NCI-H526 (cell line): ENCODE measurements at regions not wholly inside any gene's neighbourhood (a gene's known extent, or its start where the extent isn't known, plus 50 kb on each side); places are given as distances from the start of the nearest gene placed in this dataset.
"Not testable (repeated sequence)": the region's sequence is repeated elsewhere in the genome, so short reads cannot be mapped to it uniquely, and the experiment has no call there.

ENCODE experiments used
- DNase-seq, 2 experiments: peaks; one replicate each; lab custom pipeline; 2025; lab: John Stamatoyannopoulos, UW

DNA sequence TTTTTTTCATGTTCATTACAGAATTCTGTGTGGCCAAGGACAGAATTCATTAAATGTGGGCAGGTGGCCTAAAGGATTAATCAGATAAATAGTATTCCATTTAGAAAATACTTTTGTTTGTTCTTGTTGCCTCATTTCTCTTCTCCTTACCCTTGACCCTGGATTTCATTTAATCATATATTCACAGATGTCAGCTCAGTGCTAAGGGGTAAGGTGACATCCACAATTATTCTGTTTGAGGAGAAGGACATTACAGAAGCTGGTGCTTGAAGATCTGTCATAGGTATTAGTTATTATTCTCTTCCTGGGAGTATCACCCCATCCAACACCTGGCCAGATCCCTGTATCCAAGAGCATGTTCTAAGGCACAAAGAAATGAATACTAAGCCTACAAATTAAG lies 961.1 kb downstream of the XPNPEP1 start:
- no peak for DNase-seq

DNA sequence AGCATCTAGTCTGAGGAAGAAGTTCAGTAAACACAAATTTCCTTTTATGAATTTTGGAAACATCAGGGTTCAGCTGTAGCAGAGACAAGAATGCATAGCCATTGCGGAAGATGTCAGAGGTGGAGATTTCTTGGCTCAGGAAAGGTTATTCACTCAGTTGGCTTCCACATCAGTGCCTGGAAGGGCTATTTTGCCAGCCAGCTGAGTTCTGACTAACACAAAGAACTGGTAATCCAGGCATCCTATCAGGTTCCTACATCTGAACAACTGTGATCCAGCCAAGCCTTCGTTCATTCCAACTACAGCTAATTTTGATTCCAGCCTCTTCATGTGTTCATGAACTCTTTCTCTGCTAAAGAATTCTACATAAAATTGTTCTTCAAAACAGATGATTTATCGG lies 965.6 kb downstream of the XPNPEP1 start:
- no peak for DNase-seq

DNA sequence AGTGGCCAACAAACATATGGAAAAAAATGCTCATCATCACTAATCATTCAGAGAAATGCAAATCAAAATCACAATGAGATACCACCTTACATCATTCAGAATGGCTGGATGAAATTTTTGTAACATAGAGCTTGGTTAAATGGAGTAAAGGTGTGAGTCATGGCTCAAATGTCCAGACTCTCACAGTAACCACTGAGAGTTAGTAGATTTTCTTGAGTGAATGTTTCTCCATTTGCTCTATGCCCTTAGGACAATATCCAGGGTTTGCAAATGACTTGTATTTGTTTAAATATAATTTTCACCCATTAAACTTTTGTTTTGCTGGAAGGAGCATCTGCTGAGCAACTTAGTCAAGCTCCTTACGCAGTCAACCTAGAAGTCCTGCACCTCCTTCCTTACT lies 967.2 kb downstream of the XPNPEP1 start:
- no peak for DNase-seq

DNA sequence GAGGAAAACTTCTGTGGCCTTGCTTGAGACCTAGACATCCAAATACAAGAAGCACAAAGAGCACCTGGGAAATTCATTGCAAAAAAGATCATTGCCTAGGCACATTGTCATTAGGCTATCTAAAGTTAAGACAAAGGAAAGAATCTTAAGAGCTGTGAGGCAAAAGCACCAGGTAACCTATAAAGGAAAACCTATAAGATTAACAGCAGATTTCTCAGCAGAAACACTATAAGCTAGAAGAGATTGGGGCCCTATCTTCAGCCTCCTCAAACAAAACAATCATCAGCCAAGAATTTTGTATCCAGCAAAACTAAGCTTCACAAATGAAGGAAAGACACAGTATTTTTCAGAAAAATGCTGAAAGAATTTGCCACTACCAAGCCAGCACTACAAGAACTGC lies 1003.3 kb downstream of the XPNPEP1 start:
- DNase-seq, result not testable (repeated sequence)

DNA sequence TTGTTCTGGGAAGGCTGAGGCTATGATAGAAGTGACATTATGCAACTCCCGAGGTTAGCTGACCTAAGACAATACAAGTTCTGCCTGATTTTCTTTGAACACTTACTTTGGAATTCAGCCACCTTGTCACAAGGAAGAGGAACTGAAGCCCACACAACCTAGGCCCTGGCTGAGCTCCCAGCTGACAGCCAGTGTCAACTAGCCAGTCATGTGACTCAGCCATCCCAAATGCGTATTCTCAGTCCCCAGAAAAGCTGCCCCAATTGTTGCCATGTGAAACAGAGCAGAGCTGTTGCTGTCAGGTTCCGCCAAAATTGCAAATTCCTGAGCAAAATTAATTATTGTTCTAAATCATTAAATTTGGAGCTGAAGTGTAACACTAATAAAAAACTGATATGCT lies 1010.0 kb downstream of the XPNPEP1 start:
- DNase-seq, result no peak

DNA sequence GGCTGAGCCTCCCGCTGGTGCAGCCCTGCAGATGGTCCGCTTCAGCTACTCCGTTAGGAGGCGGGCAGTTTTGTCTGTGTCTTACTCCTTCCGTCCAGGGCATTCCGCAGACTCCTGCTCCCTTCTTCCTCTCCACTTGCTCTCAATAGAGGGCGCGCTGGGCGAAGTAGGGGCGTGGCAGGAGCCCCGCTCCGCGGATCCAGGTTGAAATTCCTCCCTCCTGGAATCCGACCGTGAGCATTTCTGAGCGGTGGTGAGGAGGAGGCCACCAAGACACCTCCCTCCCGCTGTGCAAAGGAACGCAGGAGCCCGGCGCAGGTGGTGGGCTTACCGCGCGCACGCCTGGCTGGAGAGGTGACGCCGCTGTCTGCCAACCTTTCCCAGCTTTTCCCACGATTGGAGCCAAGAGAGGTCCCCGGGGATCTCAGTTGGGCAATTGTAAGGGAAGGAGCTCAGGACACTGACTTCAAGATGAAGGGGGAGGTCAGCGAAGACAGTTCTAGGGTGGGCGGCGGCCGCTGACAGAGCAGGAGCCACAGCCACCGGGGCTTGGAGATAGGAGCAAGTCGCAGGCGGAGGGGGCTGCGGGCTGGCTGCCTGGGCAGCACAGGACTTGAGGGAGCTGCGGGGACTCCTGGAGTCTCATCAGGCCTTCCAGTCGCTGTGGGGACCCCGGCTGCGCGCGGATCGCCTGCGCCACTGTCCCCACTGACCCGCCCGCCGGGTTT lies 1011.3 kb downstream of the XPNPEP1 start:
- peak in 1 of 2 experiments; percentile 37 for DNase-seq

DNA sequence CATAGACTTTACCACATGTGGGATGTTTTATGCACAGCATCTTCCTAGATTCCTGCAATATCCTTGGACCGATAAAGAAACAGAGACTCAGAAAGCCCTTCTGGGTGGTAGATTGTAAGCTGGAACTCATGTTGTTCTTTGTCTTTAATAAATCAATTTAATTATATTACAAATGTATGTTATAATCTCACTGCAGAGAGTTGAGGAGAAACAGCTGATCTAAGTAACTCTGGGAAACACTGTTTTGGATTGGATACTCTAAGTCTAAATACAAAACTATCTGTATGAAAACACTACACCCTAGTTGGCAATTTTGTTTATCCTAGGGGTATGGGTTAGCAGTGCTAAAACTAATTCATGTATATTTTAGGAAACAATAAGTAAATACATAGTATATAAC lies 1015.2 kb downstream of the XPNPEP1 start:
- no peak for DNase-seq

DNA sequence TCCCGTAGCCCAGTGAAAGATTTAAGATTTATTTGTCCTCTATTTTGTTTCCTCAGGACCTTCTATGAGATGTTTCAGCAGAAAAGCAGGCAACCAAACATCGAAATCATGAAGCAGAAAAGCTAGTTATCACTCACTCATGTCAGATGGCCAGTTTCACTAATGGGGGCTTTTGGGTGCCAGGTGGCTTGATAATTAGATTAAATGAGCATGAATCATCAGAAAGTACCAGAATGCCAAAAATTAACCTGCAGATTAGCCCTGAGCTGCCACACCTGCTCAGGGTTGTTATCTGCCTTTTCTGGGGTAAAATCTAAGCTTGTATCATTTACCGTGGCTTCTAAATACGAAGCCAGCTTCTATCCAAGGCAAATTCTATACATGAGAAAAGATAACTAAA lies 1017.5 kb downstream of the XPNPEP1 start:
- DNase-seq, result no peak

DNA sequence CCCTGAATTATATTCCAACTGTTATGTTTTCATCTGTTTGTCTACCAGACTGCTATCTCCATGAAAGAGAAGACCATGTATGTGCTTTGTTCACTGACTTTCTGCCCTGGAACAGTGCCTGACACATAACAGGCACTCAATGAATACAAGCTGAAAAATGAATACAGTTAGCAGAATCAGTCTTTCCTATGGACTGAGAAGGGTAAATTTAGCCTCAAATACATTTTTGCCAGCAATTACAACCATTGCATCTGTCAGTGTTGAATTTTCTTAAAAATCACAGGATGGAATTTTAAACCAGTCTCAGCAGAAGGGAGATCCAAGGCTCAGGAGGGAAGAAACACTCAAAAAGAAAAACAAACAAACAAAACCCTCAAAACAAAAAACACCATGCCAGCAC lies 1018.1 kb downstream of the XPNPEP1 start:
- DNase-seq, result no peak

DNA sequence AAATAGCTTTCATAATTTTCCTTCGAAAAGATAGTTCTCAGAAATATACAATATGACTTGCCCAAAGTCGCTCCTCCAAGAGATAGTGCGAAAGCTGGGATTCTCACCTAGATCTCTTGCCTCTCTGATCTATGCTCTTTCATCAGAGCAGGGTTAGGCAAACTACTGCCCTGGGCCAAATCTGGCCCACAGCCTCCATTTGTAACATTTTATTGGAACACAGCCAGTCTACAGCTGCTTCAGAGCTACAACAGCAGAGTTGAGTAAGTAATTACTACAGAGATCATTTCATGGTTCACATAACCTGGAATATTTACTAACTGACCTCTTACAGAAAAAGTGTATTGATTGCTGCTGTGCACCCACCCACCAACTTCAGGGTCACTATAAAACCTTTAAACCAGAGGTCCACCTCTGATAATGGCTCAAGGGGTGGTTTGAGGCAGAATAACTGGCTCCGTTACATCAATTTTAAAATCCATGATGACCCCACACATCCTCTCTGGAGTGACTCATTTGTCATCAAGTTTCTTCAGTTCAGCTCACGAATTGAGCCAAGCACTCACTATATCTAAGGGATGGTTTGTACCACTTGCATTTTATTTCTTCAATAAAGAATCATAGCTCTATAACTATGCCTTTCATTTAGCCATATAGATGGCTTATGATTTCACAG lies 1019.0 kb downstream of the XPNPEP1 start:
- no peak for DNase-seq

DNA sequence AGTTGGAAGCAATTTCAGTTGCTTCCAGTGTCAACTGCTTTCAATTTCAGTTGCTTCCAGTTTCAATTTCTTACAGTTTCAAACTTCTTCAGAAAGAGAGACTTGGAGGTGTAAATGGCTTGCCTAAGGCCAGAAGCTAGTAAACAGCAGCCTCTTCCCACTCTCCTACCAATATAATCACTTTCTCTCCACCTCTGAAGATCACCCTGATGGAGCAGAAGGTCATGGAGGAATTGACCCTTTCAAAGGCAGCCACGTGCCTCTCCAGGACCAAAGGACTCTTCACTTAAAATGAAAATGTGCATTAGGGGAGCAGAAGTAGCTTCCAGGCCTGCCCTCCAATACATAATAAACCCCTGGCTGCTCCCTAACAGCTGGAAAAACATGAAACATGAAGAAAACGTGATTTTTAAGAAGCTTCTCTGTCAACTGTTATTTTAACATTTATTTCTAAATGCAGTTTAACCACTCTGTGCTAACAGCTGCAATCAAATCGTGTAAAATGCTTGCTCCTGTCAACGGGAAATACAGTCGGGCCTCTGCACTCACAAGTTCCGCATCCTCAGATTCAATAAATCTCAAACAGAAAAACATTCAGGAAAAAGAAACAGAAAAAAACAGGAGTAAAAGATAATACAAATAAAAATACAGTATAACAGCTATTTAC lies 1020.6 kb downstream of the XPNPEP1 start:
- DNase-seq, result no peak

DNA sequence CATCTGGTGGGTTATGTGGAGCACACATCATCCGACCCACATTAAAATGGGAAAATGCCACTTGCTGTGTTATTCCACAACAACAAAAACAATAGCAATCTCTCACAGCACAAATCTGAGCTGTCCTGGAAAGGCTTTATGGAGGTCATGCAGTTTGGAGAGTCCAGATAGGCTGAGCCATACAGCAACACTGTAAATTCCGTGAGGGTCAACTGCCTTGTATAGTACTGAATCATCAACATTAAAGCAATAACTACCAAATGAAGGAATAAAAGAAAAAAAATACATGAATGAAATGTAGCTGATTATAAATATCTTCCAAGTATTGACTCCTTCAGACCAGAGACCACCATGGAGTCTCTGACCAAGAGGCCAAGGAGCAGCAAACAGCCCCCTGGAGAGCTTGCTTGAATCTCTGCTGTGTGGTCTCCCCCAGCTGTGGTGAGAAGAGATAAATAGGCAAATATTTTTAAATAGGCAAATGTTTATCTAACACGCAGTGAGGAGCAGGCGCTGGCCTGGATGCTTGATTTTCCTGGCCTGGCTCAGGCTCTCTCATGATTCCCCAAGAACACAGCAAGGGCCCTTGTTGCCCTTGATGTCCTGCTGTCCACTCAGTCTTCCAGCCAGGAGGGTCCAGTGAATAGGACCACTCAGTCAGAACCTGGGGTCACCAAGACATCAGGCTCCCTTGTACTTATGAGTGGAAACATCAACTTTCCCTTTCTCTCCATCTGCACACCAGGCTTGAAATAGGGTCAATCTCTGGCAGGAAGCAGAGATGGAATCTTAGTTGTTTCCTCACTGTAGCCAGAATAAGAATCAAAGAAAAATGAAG lies 1021.3 kb downstream of the XPNPEP1 start:
- DNase-seq, result peak; percentile 2 to 13

DNA sequence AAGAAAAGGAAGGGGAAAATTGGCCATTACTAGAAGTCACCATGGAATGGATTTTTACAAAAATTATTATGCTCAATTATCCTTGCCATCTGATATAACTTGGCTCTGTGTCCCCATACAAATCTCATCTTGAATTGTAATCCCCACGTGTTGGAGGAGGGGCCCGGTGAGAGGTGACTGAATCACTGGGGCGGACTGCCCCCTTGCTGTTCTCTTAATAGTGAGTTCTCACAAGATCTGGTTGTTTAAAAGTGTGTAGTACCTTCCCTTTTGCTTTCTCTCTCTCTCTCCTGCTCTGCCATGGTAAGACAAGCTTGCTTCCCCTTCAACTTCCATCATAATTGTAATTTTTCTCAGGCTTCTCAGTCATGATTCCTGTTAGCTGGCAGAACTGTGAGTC lies 1023.6 kb downstream of the XPNPEP1 start:
- DNase-seq, result no peak

DNA sequence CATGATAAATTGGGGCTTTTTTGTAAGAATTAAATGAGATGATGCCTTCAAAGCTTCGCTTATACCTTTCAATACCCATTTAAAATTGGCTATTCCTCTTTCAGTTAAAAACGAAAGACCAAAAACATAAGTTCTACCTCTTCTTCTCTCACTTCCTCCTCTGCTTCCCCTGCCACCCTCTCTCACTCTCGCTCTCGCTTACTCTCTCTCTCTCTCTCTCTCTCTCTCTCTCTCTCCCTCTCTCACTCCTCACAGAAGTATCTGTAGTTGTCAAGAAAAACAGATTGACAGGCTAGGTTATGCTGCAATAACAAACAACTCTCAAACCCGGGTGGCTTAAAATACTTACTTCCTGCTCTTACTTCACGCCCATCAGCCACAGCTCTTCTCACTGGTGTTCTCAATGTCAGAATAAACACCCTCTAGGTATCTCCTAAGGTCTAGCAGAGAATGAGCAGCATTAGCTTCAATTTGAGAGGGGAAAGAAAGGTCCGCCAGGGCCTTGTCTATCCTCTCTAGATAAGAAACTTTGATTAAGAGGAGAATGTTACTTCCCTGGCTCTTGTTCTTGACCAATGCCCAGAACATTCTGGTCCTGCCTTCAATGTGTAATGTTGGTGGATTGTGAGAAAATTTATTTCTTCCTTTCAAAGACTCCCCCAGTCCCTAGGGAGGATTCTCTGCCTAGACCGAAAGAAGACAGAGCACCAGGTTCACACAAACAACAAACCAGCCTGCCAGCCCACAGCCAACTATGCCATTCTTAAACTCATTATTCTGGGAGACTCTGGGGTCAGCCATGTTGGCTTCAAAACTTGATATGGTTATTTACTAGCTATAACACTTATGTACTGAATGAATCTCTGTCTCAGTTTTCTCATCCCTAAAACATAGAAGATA lies 1028.7 kb downstream of the XPNPEP1 start:
- no peak for DNase-seq

DNA sequence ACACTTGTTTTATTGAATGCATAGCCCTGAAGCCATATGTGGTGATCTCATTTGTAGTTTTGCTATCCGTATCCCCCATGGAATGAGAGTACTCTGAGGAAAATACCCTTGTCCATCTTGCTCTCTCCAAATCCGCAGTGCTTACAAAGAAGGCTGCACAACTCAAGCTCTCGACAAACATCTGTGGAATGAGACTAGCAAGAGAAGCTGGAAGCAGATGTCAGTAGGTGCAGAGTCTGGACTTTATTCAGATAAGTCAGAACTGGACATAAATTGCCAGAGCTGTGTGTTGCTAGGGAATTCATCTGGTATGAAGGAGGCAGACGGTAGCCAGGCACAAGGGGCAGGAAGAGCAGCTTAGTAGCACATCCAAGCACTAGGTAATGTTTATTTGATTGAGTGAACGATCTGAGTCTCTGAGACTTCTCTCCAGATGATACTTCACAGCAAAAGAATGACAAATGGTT lies 1046.2 kb downstream of the XPNPEP1 start:
- DNase-seq, result no peak

DNA sequence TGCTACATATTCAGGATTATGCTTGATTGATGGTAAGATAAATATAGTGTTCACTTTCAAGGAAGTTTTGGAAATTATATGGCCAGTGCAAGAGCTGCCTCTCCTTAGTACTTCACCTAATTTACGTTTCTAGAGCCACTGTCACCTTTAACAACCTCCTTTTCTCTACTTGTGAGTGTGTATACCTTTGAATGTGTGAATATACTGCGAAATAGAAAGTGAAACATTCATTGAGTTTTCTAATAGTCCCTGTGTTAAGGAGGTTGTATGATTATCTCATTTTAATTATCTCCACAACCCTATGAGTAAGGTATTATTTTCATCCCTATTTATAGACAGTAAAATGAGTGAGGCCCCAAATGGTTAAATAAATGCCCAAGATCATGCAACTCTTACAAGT lies 1050.5 kb downstream of the XPNPEP1 start:
- DNase-seq, result no peak

DNA sequence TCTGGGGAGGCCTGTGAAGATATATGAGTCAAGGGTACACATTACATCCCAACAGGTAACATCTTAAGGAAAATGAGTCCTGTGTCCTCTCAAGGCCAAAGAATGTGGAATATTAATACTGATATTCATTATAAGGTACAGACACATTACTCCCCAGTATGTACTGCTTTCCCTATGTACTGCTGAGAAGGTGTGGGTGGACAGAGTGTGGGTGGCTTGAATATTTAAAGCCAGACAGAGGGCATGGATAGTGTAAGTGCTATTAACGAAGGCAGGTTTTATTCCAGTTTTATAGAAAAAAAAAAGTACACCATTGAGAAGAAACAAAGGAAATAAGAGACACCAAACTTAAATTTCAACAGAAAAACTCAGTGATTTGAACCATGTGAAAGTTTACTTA lies 1054.4 kb downstream of the XPNPEP1 start:
- DNase-seq, result no peak

DNA sequence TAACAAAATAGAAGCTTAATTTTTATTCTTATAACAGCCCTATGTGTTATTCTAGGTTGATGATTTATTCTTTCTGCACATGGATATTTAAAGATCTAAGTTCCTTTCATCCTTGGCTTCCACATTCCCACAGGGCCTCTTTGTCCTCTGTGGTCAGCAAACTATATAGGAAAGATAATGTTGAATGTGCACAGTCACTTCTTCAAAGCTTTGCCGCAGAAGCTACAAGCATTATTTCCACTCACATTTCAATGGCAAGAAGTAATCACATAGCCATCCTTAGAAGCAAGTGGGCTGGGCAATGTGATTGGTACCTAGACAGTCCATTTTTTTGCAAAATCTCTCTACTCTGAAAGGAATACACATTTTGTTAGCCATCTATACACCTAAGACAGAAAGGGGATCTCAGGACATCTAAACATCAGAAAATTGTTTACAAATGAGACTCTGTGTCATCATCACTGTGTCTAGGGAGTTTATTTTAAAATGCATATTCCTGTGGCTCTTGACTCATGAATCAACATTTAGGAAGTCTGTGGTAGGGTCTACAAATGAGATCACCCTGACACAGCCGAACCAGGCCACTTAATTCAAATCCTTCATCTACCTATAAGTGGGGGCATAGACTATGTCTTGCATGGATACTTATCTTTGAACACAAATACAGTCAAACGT lies 1060.5 kb downstream of the XPNPEP1 start:
- DNase-seq, result no peak

DNA sequence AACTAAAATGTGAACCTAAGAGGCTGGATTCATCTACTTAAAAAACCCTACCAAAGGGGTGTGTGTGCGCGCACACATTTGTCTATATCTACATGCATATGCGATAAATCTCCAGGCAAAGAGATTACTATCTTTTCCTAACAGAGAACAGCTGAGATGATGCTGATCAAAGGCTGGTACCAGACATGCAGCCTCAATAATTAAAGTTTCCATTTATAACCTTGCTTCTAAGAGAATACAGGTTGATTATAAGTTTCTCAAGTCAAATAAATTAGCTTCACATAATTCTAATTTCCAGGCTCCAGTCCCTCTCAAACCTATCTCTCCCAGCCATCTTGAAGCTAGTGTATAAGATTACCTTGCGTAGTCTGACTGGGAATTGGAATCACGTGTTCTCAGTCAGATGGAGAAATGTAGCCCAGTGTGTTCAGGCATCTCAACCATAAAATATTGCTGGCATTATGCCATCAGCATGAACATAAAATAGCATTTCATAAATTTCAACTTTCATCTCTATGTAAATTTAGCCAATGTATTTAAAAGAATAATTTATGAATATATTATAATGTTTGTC lies 1062.0 kb downstream of the XPNPEP1 start:
- DNase-seq, result no peak

DNA sequence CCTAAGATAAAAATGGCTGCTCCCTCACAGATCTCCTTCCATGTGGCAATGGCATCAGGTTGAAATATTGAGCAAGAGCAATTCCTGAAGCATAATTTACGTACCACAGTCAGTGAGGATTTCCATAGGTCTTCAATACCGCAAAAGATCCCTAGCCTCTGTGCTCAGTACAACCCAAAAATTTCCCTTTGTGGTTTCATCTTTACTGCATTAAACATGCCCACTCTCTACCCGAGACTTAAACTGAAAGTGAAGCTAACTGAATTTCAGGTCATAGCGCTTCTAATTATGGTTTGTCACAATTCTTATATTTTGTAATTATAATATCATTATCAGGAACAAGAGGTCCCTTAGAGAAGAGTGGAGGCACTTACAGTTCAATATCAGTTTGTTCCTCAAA lies 1071.1 kb downstream of the XPNPEP1 start:
- DNase-seq, result no peak
